22Rv1 (cell line): ENCODE measurements at regions not wholly inside any gene's neighbourhood (a gene's known extent, or its start where the extent isn't known, plus 50 kb on each side); places are given as distances from the start of the nearest gene placed in this dataset.

Experiments used
- CTCF ChIP-seq: fragments of 450-650 bp; IDR thresholded peaks from 2 replicates; pipeline ENCODE4 v1.5.1; 2017; ENCODE audit warnings: mild to moderate bottlenecking
- ZFX ChIP-seq: fragments of 450-650 bp; IDR thresholded peaks from 2 replicates; pipeline ENCODE4 v1.6.1; 2017; ENCODE audit warnings: antibody characterized with exemption, borderline replicate concordance

DNA sequence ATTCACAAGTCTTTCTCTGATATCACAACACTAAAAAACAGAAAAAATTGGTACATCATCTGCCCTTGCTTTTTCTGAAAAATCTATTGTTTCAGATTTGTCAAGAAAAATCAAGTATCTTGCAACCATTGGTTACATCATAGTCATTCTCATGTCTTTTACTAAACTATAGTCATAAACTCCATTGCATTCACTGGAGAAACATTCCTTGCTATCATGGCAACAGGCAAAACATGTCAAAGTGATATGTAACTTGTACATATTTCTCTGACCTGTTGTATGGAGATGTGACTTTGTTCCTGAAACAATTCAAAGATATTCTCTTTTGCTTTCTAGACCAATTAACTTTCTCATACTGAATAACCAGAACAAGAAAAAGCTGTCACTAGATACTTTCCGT, 121.9 kb upstream of the ANK2 start:
- TF ChIP-seq CTCF (no peak), ZFX (no peak)
